HG02973 (cell line): ENCODE measurements at regions not wholly inside any gene's neighbourhood (a gene's known extent, or its start where the extent isn't known, plus 50 kb on each side); places are given as distances from the start of the nearest gene placed in this dataset.
"Not testable (repeated sequence)": the region's sequence is repeated elsewhere in the genome, so short reads cannot be mapped to it uniquely, and the experiment has no call there.

ENCODE experiments used
- ATAC-seq: cut with Tn5 transposase; IDR thresholded peaks from one replicate; pipeline ENCODE4 v1.9.1; 2021; ENCODE audit warnings: moderate library complexity; ENCODE audit not compliant: unreplicated experiment

- no peak for ATAC-seq
Observed at GRCh38 chr10:4247379-4247778, 462.4 kb upstream of the KLF6 start.

GRCh38 chr10:4246881-4247358 is 461.9 kb upstream of the KLF6 start:
- no peak for ATAC-seq

GRCh38 chr10:4243651-4244050 is 458.6 kb upstream of the KLF6 start:
- ATAC-seq: no peak

GRCh38 chr10:4243169-4243568 is 458.2 kb upstream of the KLF6 start:
- no peak for ATAC-seq

- no peak for ATAC-seq
Observed at GRCh38 chr10:4242561-4243035, 457.6 kb upstream of the KLF6 start.

- ATAC-seq: no peak
Observed at GRCh38 chr10:4241724-4242345, 456.8 kb upstream of the KLF6 start.

- ATAC-seq: no peak
Observed at GRCh38 chr10:4240608-4241197, 455.7 kb upstream of the KLF6 start.

GRCh38 chr10:4239186-4239585 is 454.2 kb upstream of the KLF6 start:
- ATAC-seq: no peak

- ATAC-seq: not testable (repeated sequence)
Observed at GRCh38 chr10:4236905-4237304, 451.9 kb upstream of the KLF6 start.

GRCh38 chr10:4234661-4235060 is 449.7 kb upstream of the KLF6 start:
- ATAC-seq: no peak

- ATAC-seq: no peak
Observed at GRCh38 chr10:4231439-4231838, 446.4 kb upstream of the KLF6 start.

GRCh38 chr10:4230036-4230435 is 445.0 kb upstream of the KLF6 start:
- ATAC-seq: no peak

GRCh38 chr10:4229106-4229505 is 444.1 kb upstream of the KLF6 start:
- no peak for ATAC-seq

- ATAC-seq: no peak
Observed at GRCh38 chr10:4227586-4227985, 442.6 kb upstream of the KLF6 start.

GRCh38 chr10:4226941-4227540 is 442.0 kb upstream of the KLF6 start:
- no peak for ATAC-seq

- ATAC-seq: no peak
Observed at GRCh38 chr10:4224178-4224577, 439.2 kb upstream of the KLF6 start.

- not testable (repeated sequence) for ATAC-seq
Observed at GRCh38 chr10:4221310-4221709, 436.3 kb upstream of the KLF6 start.

GRCh38 chr10:4219901-4220300 is 434.9 kb upstream of the KLF6 start:
- no peak for ATAC-seq

- no peak for ATAC-seq
Observed at GRCh38 chr10:4217653-4218052, 432.6 kb upstream of the KLF6 start.

- no peak for ATAC-seq
Observed at GRCh38 chr10:4217187-4217586, 432.2 kb upstream of the KLF6 start.

- no peak for ATAC-seq
Observed at GRCh38 chr10:4216726-4217125, 431.7 kb upstream of the KLF6 start.

- no peak for ATAC-seq
Observed at GRCh38 chr10:4215963-4216575, 431.1 kb upstream of the KLF6 start.
